MCF 10A (cell line): ENCODE measurements at regions not wholly inside any gene's neighbourhood (a gene's known extent, or its start where the extent isn't known, plus 50 kb on each side); places are given as distances from the start of the nearest gene placed in this dataset.

Experiments used
- BruUV-seq: library from RNA; stranded (reverse); fragments of 400-500 nt; replicated peaks from 2 replicates; lab custom pipeline; 2021; lab: Mats Ljungman, UMichigan
- CTCF ChIA-PET: fragments of 300-600 bp; sonication (Branson Sonifier 250); formaldehyde crosslinking; extraction: SDS; loops from one replicate; lab custom pipeline; 2021; ENCODE audit warnings: antibody characterized with exemption, inconsistent platforms; lab: Yijun Ruan, JAX
- POLR2A ChIA-PET: fragments of 300-600, 350-650 bp; sonication (Branson Sonifier 250); formaldehyde crosslinking; extraction: SDS; loops from one replicate; lab custom pipeline; 2020; ENCODE audit warnings: antibody characterized with exemption, inconsistent platforms; lab: Yijun Ruan, JAX
- DNase-seq: peaks from one replicate; pipeline ENCODE4 v3.0.0-alpha.2; 2018; ENCODE audit not compliant: unreplicated experiment
- H3K27ac Mint-ChIP-seq: one replicate; pipeline ENCODE4 v1.8.0; 2022; ENCODE audit warnings: mild to moderate bottlenecking, low read depth, mixed read lengths; ENCODE audit not compliant: unreplicated experiment
- H3K27me3 Mint-ChIP-seq: one replicate; pipeline ENCODE4 v1.8.0; 2022; ENCODE audit warnings: mixed read lengths; ENCODE audit not compliant: insufficient read depth, unreplicated experiment
- H3K36me3 Mint-ChIP-seq: one replicate; pipeline ENCODE4 v1.8.0; 2022; ENCODE audit warnings: mild to moderate bottlenecking, moderate library complexity, mixed read lengths; ENCODE audit not compliant: insufficient read depth, unreplicated experiment
- H3K4me1 Mint-ChIP-seq: one replicate; pipeline ENCODE4 v1.8.0; 2022; ENCODE audit warnings: mixed read lengths; ENCODE audit not compliant: insufficient read depth, unreplicated experiment
- H3K4me3 Mint-ChIP-seq: one replicate; pipeline ENCODE4 v1.8.0; 2022; ENCODE audit warnings: mild to moderate bottlenecking, moderate library complexity, mixed read lengths; ENCODE audit not compliant: unreplicated experiment
- H3K9me3 Mint-ChIP-seq: one replicate; pipeline ENCODE4 v1.8.0; 2022; ENCODE audit warnings: mixed read lengths; ENCODE audit not compliant: unreplicated experiment
- intact Hi-C: fragments of 100-400 bp; cut with micrococcal nuclease; formaldehyde crosslinking; loops from 2 replicates; pipeline ENCODE4 v1.14.1; 2022
- TF ChIP-seq, protein P1 (sequence below): fragments of 200-600 bp; IDR thresholded peaks from one replicate; pipeline ENCODE4 v1.8.0; 2022; ENCODE audit warnings: antibody characterized with exemption, mild to moderate bottlenecking; ENCODE audit not compliant: unreplicated experiment

DNA sequence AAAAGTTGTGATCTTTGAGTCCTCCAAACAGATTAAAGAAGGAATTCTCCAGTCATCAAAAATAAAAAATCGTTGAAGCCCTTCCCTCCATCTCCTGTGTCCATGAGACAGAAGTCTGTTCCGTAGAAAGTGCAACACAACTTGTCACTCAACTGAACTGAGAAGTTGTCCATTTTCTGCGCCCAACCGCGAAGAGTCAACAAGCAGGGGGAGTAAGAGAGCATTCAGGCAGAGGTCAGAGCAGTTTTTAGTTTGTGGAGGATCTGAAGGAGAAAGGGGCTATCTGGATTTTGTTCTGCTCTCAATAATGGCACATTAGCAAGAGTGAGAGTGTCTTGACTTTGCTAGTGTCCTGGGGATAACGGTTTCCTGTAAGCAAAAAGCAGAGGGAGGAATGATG lies 303.9 kb downstream of the ICE1 start:
- Mint-ChIP-seq H3K27me3 (no peaks in the 10 kb centered on the region), H3K9me3 (peaks cover 7% of the 10 kb centered on the region), H3K36me3 (no peaks in the 10 kb centered on the region), H3K4me3 (no peak overlapping the region), H3K27ac (no peak overlapping the region), H3K4me1 (peaks cover 18% of the 10 kb centered on the region)
- ChIA-PET CTCF (interaction anchor here (0.7 kb wide), 1 partner anchor 95 kb away, joined by 3 read pairs; no protein-coding TSS in a partner anchor), POLR2A (no interaction called here)
- TF ChIP-seq, protein P1, sequence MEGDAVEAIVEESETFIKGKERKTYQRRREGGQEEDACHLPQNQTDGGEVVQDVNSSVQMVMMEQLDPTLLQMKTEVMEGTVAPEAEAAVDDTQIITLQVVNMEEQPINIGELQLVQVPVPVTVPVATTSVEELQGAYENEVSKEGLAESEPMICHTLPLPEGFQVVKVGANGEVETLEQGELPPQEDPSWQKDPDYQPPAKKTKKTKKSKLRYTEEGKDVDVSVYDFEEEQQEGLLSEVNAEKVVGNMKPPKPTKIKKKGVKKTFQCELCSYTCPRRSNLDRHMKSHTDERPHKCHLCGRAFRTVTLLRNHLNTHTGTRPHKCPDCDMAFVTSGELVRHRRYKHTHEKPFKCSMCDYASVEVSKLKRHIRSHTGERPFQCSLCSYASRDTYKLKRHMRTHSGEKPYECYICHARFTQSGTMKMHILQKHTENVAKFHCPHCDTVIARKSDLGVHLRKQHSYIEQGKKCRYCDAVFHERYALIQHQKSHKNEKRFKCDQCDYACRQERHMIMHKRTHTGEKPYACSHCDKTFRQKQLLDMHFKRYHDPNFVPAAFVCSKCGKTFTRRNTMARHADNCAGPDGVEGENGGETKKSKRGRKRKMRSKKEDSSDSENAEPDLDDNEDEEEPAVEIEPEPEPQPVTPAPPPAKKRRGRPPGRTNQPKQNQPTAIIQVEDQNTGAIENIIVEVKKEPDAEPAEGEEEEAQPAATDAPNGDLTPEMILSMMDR: no peak
- no TSS peak for BruUV-seq
- intact Hi-C loops: no loop called here
- no peak for DNase-seq

DNA sequence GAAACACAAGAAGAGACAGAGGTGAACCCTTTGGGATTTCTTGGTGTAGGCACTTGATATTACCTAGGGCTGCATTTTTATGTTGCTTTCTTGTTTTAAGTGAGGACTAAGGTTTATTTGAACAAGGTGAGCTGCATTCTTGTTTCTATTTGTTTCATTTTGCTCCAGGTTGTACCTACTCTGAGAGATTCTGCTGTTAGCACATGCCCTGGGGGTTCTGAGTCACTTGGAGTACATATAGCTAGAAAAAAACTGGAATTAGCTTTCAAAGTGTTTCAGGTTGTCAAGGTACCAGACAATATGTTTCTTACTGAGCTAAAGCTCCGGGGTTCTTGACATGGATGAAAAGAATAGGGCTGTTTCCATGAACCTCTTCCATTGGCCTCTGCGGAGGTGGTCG lies 299.4 kb downstream of the ICE1 start:
- ChIA-PET POLR2A (interaction anchor here (0.6 to 1.0 kb wide), 2 partner anchors 10 to 418 kb away, joined by 3 read pairs; no protein-coding TSS in a partner anchor), CTCF (no interaction called here)
- no TSS peak for BruUV-seq
- TF ChIP-seq, protein P1: no peak
- Mint-ChIP-seq H3K27ac (peak overlapping the region; percentile 27), H3K27me3 (no peaks in the 10 kb centered on the region), H3K4me1 (peaks cover 18% of the 10 kb centered on the region), H3K9me3 (peaks cover 7% of the 10 kb centered on the region), H3K36me3 (no peaks in the 10 kb centered on the region), H3K4me3 (no peak overlapping the region)
- intact Hi-C loops: no loop called here
- DNase-seq: peak; percentile 6

DNA sequence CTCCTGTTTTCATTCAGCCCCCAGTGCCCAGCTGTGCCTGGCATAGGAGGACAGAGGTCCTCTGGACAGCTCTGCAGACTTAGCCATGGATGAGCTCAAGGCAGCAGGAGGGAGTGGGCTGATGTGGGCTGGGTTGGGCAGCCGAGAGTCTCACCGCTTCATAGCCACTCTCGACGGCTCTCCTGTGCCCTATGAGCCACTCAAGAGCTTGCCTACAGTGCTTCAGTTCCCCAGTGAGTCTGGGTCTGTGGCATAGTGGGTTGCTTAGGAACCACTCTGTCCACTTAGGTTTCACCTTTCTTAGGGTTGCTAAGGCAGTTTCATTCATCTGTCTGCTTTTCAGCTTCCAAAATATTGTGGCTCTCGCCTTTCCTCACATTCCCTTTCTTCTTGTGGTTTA lies 296.8 kb downstream of the ICE1 start:
- CTCF ChIA-PET: interaction anchor here (1.3 kb wide), 1 partner anchor 10 kb away, joined by 4 read pairs; no protein-coding TSS in a partner anchor
- no TSS peak for BruUV-seq
- Mint-ChIP-seq H3K36me3 (no peaks in the 10 kb centered on the region), H3K27ac (no peak overlapping the region), H3K9me3 (peaks cover 8% of the 10 kb centered on the region), H3K4me1 (peaks cover 7% of the 10 kb centered on the region), H3K27me3 (no peaks in the 10 kb centered on the region), H3K4me3 (no peak overlapping the region)
- TF ChIP-seq, protein P1: no peak
- intact Hi-C loops: no loop called here
- POLR2A ChIA-PET: no interaction called here
- DNase-seq: no peak

DNA sequence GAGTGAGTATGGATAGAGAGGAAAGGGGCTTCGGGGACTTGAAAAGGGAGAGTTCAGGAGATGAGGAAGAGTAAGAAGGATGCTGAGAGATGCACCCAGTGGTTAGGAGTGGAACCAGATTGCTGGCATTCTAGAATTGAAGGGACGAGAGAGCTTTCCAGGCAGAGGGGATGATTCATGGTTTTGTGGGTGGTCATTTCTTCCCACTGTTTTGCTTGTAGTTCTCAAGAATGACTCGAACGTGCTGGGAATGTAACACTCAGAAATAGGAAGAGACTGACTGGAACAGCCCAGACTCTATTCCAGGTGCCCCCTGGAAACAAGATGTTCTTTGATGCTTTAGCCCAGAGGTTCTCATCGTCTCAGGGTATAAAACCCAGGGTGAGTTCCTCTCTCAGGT lies 294.2 kb downstream of the ICE1 start:
- CTCF ChIA-PET: interaction anchor here (0.6 kb wide), 1 partner anchor 18 kb away, joined by 4 read pairs; no protein-coding TSS in a partner anchor
- TF ChIP-seq, protein P1: no peak
- Mint-ChIP-seq H3K4me3 (no peak overlapping the region), H3K4me1 (no peaks in the 10 kb centered on the region), H3K27ac (no peak overlapping the region), H3K9me3 (peaks cover 8% of the 10 kb centered on the region), H3K27me3 (no peaks in the 10 kb centered on the region), H3K36me3 (no peaks in the 10 kb centered on the region)
- DNase-seq: no peak
- intact Hi-C loops: no loop called here
- BruUV-seq: no TSS peak
- POLR2A ChIA-PET: interaction anchor here (0.6 kb wide), 1 partner anchor 87 kb away, joined by 3 read pairs; no protein-coding TSS in a partner anchor
